H9 (cell line): ENCODE measurements at regions not wholly inside any gene's neighbourhood (a gene's known extent, or its start where the extent isn't known, plus 50 kb on each side); places are given as distances from the start of the nearest gene placed in this dataset.

Experiments
- DNase-seq: peaks from one replicate; pipeline ENCODE4 v3.0.0-alpha.2; 2017
- H2AFZ ChIP-seq: one replicate; pipeline ENCODE4 v1.6.1; 2013; ENCODE audit warnings: mild to moderate bottlenecking, low read length, control low read depth, moderate library complexity
- H2AK5ac ChIP-seq: 2 replicates; pipeline ENCODE4 v1.6.1; 2013; ENCODE audit warnings: low read length, control low read depth, mixed read lengths; ENCODE audit not compliant: insufficient read length
- H2BK120ac ChIP-seq: one replicate; pipeline ENCODE4 v1.6.1; 2013; ENCODE audit warnings: low read depth, mild to moderate bottlenecking, low read length, control low read depth, inconsistent platforms; ENCODE audit not compliant: poor library complexity, severe bottlenecking
- H2BK12ac ChIP-seq: 2 replicates; pipeline ENCODE4 v1.6.1; 2013; ENCODE audit warnings: low read length, control low read depth, mixed read lengths, low read depth; ENCODE audit not compliant: insufficient read length
- H2BK15ac ChIP-seq: 2 replicates; pipeline ENCODE4 v1.6.1; 2013; ENCODE audit warnings: low read depth, low read length, control low read depth
- H2BK20ac ChIP-seq: one replicate; pipeline ENCODE4 v1.6.1; 2013; ENCODE audit warnings: low read depth, mild to moderate bottlenecking, low read length, control low read depth, inconsistent platforms; ENCODE audit not compliant: poor library complexity, severe bottlenecking
- H2BK5ac ChIP-seq: 2 replicates; pipeline ENCODE4 v1.6.1; 2013; ENCODE audit warnings: low read length, control low read depth, mixed read lengths; ENCODE audit not compliant: insufficient read length
- H3K14ac ChIP-seq: 2 replicates; pipeline ENCODE4 v1.6.1; 2013; ENCODE audit warnings: low read length, control low read depth; ENCODE audit not compliant: insufficient read depth
- H3K18ac ChIP-seq: 2 replicates; pipeline ENCODE4 v1.6.1; 2013; ENCODE audit warnings: low read depth, mild to moderate bottlenecking, mixed read lengths, low read length, control low read depth; ENCODE audit not compliant: insufficient read length
- H3K23ac ChIP-seq: 2 replicates; pipeline ENCODE4 v1.6.1; 2013; ENCODE audit warnings: low read length, control low read depth, mixed read lengths, low read depth; ENCODE audit not compliant: insufficient read length
- H3K23me2 ChIP-seq: 2 replicates; pipeline ENCODE4 v1.6.1; 2013; ENCODE audit warnings: low read depth, mild to moderate bottlenecking, mixed read lengths, low read length, control low read depth; ENCODE audit not compliant: insufficient read length, poor library complexity, severe bottlenecking
- H3K27ac ChIP-seq: 2 replicates; pipeline ENCODE4 v1.5.1; 2013; ENCODE audit warnings: low read length, control low read depth, mixed read lengths, low read depth; ENCODE audit not compliant: insufficient read length
- H3K27me3 ChIP-seq: 2 replicates; pipeline ENCODE4 v1.6.1; 2013; ENCODE audit warnings: low read length, control low read depth, inconsistent platforms; ENCODE audit not compliant: insufficient read depth
- H3K4ac ChIP-seq: 2 replicates; pipeline ENCODE4 v1.6.1; 2013; ENCODE audit warnings: low read depth, mild to moderate bottlenecking, control low read depth, inconsistent platforms, low read length, moderate library complexity
- H3K4me1 ChIP-seq: 2 replicates; pipeline ENCODE4 v1.6.1; 2013; ENCODE audit warnings: low read length, control low read depth, inconsistent platforms; ENCODE audit not compliant: insufficient read depth
- H3K4me2 ChIP-seq: 2 replicates; pipeline ENCODE4 v1.6.1; 2013; ENCODE audit warnings: low read length, control low read depth, mixed read lengths; ENCODE audit not compliant: insufficient read length, insufficient read depth
- H3K56ac ChIP-seq: 2 replicates; pipeline ENCODE4 v1.6.1; 2013; ENCODE audit warnings: low read depth, mild to moderate bottlenecking, mixed read lengths, low read length, control low read depth; ENCODE audit not compliant: insufficient read length
- H3K79me1 ChIP-seq: 2 replicates; pipeline ENCODE4 v1.6.1; 2013; ENCODE audit warnings: low read depth, mild to moderate bottlenecking, moderate library complexity, low read length, control low read depth, inconsistent platforms; ENCODE audit not compliant: insufficient read depth, poor library complexity, severe bottlenecking
- H3K79me2 ChIP-seq: 2 replicates; pipeline ENCODE4 v1.6.1; 2013; ENCODE audit warnings: low read length, control low read depth, inconsistent platforms; ENCODE audit not compliant: insufficient read depth
- H3K9ac ChIP-seq: 2 replicates; pipeline ENCODE4 v1.6.1; 2013; ENCODE audit warnings: low read length, control low read depth, mixed read lengths; ENCODE audit not compliant: insufficient read length; ENCODE audit errors: extremely low read depth
- H3K9me3 ChIP-seq: one replicate; pipeline ENCODE4 v1.6.1; 2013; ENCODE audit warnings: low read depth, low read length, inconsistent platforms; ENCODE audit not compliant: control insufficient read depth
- H3T11ph ChIP-seq: one replicate; pipeline ENCODE4 v1.6.1; 2013; ENCODE audit warnings: mild to moderate bottlenecking, low read length, control low read depth, inconsistent platforms
- H4K20me1 ChIP-seq: one replicate; pipeline ENCODE4 v1.6.1; 2013; ENCODE audit not compliant: control insufficient read depth, insufficient read length, insufficient read depth
- H4K5ac ChIP-seq: 2 replicates; pipeline ENCODE4 v1.6.1; 2013; ENCODE audit warnings: low read depth, mild to moderate bottlenecking, mixed read lengths, low read length, control low read depth; ENCODE audit not compliant: insufficient read length
- H4K8ac ChIP-seq: replicated peaks from 2 replicates; pipeline ENCODE4 v1.6.1; 2013; ENCODE audit warnings: low read length, control low read depth, mixed read lengths, low read depth; ENCODE audit not compliant: insufficient read length
- H4K91ac ChIP-seq: 2 replicates; pipeline ENCODE4 v1.6.1; 2013; ENCODE audit warnings: low read depth, mild to moderate bottlenecking, moderate library complexity, mixed read lengths, low read length, control low read depth; ENCODE audit not compliant: insufficient read length
- H3K27ac Mint-ChIP-seq, 3 experiments: 2 replicates in 2 of 3; 3 replicates in 1 of 3; pipeline ENCODE4 v1.8.0; 2020 to 2021; ENCODE audit warnings: mixed read lengths in 3 of 3, mild to moderate bottlenecking in 1 of 3, moderate library complexity in 1 of 3
- H3K27me3 Mint-ChIP-seq: 2 replicates; pipeline ENCODE4 v1.8.0; 2021; ENCODE audit warnings: low read depth, mild to moderate bottlenecking, moderate library complexity, mixed read lengths
- H3K36me3 Mint-ChIP-seq, 3 experiments: 2 replicates in 2 of 3; 3 replicates in 1 of 3; pipeline ENCODE4 v1.8.0; 2020 to 2021; ENCODE audit warnings: low read depth in 3 of 3, mixed read lengths in 3 of 3; ENCODE audit not compliant: insufficient read depth in 1 of 3
- H3K4me1 Mint-ChIP-seq, 2 experiments: 2 replicates each; pipeline ENCODE4 v1.8.0; 2020; ENCODE audit warnings: mixed read lengths in 2 of 2
- H3K4me3 Mint-ChIP-seq, 2 experiments: 2 replicates in 1 of 2; 3 replicates in 1 of 2; pipeline ENCODE4 v1.8.0; 2020 to 2021; ENCODE audit warnings: mild to moderate bottlenecking in 2 of 2, mixed read lengths in 2 of 2, moderate library complexity in 1 of 2
- H3K9me3 Mint-ChIP-seq, 2 experiments: 2 replicates in 1 of 2; 3 replicates in 1 of 2; pipeline ENCODE4 v1.8.0; 2020; ENCODE audit warnings: mild to moderate bottlenecking in 2 of 2, mixed read lengths in 2 of 2, moderate library complexity in 1 of 2
- WGBS: extraction: QIAGEN DNeasy Blood & Tissue Kit; methylation state at CpG from one replicate; pipeline ENCODE4 v1.1.7; 2013; ENCODE audit warnings: missing lambda C conversion rate, low lambda C conversion rate, mixed read lengths; ENCODE audit not compliant: insufficient read length; ENCODE audit errors: extremely low coverage; 5-methylcytosine and 5-hydroxymethylcytosine counted together
- TF ChIP-seq, protein P1 (sequence below): fragments of 200-600 bp; sonication (generic); conservative IDR thresholded peaks from 3 replicates; pipeline ENCODE4 v1.8.0; 2021; ENCODE audit warnings: antibody characterized with exemption, mild to moderate bottlenecking

DNA sequence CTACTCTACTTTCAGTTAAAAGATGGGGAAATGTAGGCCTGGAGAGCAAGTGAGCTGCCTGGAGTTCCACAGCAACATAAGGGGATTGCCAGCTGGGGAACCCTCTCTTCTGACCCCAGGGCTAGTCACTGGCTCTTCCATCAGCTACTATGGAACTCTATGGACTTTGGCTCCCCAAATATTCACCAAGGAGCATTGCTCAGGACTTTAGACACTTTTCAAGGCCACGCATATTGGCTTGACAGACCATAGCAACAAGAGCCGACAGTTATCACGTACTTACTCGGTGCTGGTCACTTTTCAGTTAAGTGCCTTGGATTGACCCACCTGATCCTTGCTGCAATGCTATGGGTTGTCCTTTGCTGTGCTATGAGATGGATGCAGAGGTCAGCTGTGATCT is 360.7 kb upstream of the CHD6 start:
- TF ChIP-seq, protein P1, sequence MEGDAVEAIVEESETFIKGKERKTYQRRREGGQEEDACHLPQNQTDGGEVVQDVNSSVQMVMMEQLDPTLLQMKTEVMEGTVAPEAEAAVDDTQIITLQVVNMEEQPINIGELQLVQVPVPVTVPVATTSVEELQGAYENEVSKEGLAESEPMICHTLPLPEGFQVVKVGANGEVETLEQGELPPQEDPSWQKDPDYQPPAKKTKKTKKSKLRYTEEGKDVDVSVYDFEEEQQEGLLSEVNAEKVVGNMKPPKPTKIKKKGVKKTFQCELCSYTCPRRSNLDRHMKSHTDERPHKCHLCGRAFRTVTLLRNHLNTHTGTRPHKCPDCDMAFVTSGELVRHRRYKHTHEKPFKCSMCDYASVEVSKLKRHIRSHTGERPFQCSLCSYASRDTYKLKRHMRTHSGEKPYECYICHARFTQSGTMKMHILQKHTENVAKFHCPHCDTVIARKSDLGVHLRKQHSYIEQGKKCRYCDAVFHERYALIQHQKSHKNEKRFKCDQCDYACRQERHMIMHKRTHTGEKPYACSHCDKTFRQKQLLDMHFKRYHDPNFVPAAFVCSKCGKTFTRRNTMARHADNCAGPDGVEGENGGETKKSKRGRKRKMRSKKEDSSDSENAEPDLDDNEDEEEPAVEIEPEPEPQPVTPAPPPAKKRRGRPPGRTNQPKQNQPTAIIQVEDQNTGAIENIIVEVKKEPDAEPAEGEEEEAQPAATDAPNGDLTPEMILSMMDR, result no peak
- Histone ChIP-seq H3K9ac (no peak overlapping the region), H3K4me1 (no peaks in the 10 kb centered on the region; the same call in 1 of the 2 replicates), H4K91ac (no peak overlapping the region), H4K8ac (no peak overlapping the region), H3K27me3 (no peaks in the 10 kb centered on the region), H3K9me3 (no peaks in the 10 kb centered on the region), H2BK12ac (no peak overlapping the region), H2BK5ac (no peak overlapping the region), H2BK120ac (no peak overlapping the region), H3K56ac (no peak overlapping the region), H3K27ac (no peak overlapping the region), H3K18ac (no peak overlapping the region), H2AK5ac (no peak overlapping the region), H3K79me2 (no peaks in the 10 kb centered on the region), H4K20me1 (no peaks in the 10 kb centered on the region), H3K4ac (no peak overlapping the region), H2AFZ (no peak overlapping the region), H3K23me2 (no peaks in the 10 kb centered on the region), H3K14ac (no peak overlapping the region), H3K23ac (no peak overlapping the region), H3K79me1 (no peaks in the 10 kb centered on the region), H3K4me2 (no peak overlapping the region), H3T11ph (no peak overlapping the region), H2BK15ac (no peak overlapping the region), H2BK20ac (no peak overlapping the region), H4K5ac (no peak overlapping the region)
- Mint-ChIP-seq H3K27ac (no peak overlapping the region), H3K9me3 (no peaks in the 10 kb centered on the region; a peak in 1 of 5 replicates), H3K36me3 (no peaks in the 10 kb centered on the region), H3K27me3 (peaks cover 4% of the 10 kb centered on the region), H3K4me3 (no peak overlapping the region), H3K4me1 (peaks cover 14 to 20% of the 10 kb centered on the region in 2 experiments)
- WGBS, result no CpG with 5 or more reads among the region's 4 CpGs
- no peak for DNase-seq
